ENCODE measurements at regions not wholly inside any gene's neighbourhood (a gene's known extent, or its start where the extent isn't known, plus 50 kb on each side); places are given as distances from the start of the nearest gene placed in this dataset.

DNA sequence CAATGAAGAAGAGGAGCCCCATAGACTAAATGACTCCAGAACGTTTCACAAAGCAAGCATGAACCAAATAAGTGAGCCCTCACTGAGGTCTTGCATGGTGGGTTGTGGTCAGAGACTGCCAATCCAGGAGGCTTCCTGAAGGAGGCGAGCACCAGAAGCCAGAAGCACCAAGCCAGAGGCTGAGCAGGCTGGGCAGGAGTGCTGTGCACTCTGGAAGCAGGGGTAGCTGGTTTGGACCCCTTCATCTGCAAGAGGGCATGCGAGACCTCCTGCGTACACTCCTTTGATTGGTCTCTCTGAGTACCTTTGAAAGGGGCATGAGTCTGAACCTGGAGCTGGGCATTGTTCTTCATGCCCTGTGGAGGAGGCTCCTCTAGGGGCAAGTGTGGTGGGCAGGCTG lies 192.5 kb downstream of the HAUS1 start:
- TF ChIP-seq POLR2A (IDR thresholded peaks at IDR 0.05; ENCODE audit: low read length) (no peak), GATA1 (IDR thresholded peaks at IDR 0.05; ENCODE audit: low read depth, low read length) (no peak)

Data from erythroblast (primary cell).